ENCODE measurements at regions not wholly inside any gene's neighbourhood (a gene's known extent, or its start where the extent isn't known, plus 50 kb on each side); places are given as distances from the start of the nearest gene placed in this dataset.

DNA sequence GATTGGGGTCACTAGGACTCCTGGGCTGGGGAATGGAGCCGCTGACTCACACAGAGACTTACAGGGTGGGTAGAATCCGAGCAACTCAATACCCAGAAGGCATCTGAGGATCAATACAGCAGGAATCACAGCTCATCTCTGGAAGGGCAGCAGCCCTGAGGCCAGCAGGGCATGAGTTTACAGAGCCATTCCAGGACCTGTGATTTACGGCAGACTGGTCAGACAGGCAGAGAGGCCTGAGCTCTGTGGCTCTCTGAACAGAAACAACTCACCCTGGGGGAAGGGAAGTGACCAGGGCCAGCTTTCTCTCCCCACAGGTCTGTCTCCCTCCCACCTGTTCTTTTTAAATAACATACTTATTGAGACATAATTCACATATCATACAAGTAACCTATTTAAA lies 88.2 kb upstream of the CXCL12 start:
- TF ChIP-seq EGR1 (IDR thresholded peaks at IDR 0.05; ENCODE audit: low read depth) (no peak), POLR2AphosphoS5 (IDR thresholded peaks at IDR 0.05; ENCODE audit: low read depth, low read length) (no peak)

All from HCT116 (cell line).